Activated B cell treated with CpG ODN at 0.5 μM for 24 hours (primary cell): ENCODE measurements at regions not wholly inside any gene's neighbourhood (a gene's known extent, or its start where the extent isn't known, plus 50 kb on each side); places are given as distances from the start of the nearest gene placed in this dataset.

ENCODE experiments used
- ATAC-seq: fragments of 200-7000 bp; cut with Tn5 transposase; one replicate; pipeline ENCODE4 v1.10.0; 2021; ENCODE audit warnings: low read depth, mild to moderate bottlenecking, moderate library complexity
- CTCF ChIA-PET: fragments of 350-600 bp; sonication (Branson Sonifier 250); formaldehyde crosslinking; loops from one replicate; lab custom pipeline; 2021; ENCODE audit warnings: antibody characterized with exemption; lab: Charles Lee
- POLR2A ChIA-PET: fragments of 350-600 bp; sonication (Branson Sonifier 250); formaldehyde crosslinking; loops from one replicate; lab custom pipeline; 2021; ENCODE audit warnings: antibody characterized with exemption; lab: Charles Lee
- DNase-seq: peaks from one replicate; pipeline ENCODE4 v3.0.0; 2022
- H3K27ac Mint-ChIP-seq: one replicate; pipeline ENCODE4 v1.8.0; 2020; ENCODE audit warnings: mixed read lengths
- H3K27me3 Mint-ChIP-seq: one replicate; pipeline ENCODE4 v1.8.0; 2021; ENCODE audit warnings: mixed read lengths
- H3K36me3 Mint-ChIP-seq: one replicate; pipeline ENCODE4 v1.8.0; 2021; ENCODE audit warnings: low read depth, mixed read lengths
- H3K4me1 Mint-ChIP-seq: one replicate; pipeline ENCODE4 v1.8.0; 2021; ENCODE audit warnings: mixed read lengths
- H3K4me3 Mint-ChIP-seq: one replicate; pipeline ENCODE4 v1.8.0; 2020; ENCODE audit warnings: mild to moderate bottlenecking, mixed read lengths
- H3K9me3 Mint-ChIP-seq: one replicate; pipeline ENCODE4 v1.8.0; 2020; ENCODE audit warnings: mixed read lengths
- intact Hi-C: fragments of 100-400 bp; cut with micrococcal nuclease; formaldehyde crosslinking; loops from one replicate; pipeline ENCODE4 v1.15.1; 2024
- TF ChIP-seq, protein P1 (sequence below): fragments of 200-600 bp; IDR thresholded peaks from one replicate; pipeline ENCODE4 v1.8.0; 2022; ENCODE audit warnings: antibody characterized with exemption, mild to moderate bottlenecking

DNA sequence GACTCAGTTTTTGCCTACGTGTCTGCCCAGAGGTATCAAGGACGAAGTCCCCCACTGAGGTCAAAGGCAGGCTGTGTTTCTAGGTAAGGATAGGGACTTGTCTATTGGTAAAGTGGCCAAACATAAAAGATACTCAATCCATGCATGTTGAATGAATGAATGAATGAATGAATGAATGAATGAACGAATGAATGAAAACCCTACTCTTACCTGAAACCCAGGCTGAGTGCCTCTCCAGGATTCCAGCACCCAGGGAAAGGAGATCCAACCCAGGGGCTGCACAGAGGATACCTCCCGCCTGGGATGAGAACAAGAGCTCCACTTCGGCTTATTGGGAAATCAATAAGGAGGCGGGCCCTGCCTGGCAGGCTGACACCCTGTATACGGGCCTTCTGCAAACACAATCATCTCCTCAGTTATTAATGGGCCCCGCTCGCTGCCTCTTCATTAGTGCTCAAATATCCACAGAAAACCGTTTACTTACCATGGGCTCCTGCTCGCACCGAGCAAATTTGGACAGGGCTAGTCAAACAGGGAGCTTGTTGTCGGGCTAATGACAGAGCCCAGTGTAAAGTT lies 177.4 kb downstream of the BUD13 start:
- intact Hi-C loops, result no loop called here
- DNase-seq (no peak), ATAC-seq (no peak)
- no peaks in the 10 kb centered on the region for H3K36me3 Mint-ChIP-seq
- TF ChIP-seq, protein P1, sequence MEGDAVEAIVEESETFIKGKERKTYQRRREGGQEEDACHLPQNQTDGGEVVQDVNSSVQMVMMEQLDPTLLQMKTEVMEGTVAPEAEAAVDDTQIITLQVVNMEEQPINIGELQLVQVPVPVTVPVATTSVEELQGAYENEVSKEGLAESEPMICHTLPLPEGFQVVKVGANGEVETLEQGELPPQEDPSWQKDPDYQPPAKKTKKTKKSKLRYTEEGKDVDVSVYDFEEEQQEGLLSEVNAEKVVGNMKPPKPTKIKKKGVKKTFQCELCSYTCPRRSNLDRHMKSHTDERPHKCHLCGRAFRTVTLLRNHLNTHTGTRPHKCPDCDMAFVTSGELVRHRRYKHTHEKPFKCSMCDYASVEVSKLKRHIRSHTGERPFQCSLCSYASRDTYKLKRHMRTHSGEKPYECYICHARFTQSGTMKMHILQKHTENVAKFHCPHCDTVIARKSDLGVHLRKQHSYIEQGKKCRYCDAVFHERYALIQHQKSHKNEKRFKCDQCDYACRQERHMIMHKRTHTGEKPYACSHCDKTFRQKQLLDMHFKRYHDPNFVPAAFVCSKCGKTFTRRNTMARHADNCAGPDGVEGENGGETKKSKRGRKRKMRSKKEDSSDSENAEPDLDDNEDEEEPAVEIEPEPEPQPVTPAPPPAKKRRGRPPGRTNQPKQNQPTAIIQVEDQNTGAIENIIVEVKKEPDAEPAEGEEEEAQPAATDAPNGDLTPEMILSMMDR, result no peak
- peaks cover 11% of the 10 kb centered on the region for H3K27me3 Mint-ChIP-seq
- H3K4me1 Mint-ChIP-seq, result no peaks in the 10 kb centered on the region
- ChIA-PET CTCF (no interaction called here), POLR2A (no interaction called here)
- no peak overlapping the region for H3K4me3 Mint-ChIP-seq
- H3K9me3 Mint-ChIP-seq, result no peaks in the 10 kb centered on the region
- H3K27ac Mint-ChIP-seq, result no peak overlapping the region

DNA sequence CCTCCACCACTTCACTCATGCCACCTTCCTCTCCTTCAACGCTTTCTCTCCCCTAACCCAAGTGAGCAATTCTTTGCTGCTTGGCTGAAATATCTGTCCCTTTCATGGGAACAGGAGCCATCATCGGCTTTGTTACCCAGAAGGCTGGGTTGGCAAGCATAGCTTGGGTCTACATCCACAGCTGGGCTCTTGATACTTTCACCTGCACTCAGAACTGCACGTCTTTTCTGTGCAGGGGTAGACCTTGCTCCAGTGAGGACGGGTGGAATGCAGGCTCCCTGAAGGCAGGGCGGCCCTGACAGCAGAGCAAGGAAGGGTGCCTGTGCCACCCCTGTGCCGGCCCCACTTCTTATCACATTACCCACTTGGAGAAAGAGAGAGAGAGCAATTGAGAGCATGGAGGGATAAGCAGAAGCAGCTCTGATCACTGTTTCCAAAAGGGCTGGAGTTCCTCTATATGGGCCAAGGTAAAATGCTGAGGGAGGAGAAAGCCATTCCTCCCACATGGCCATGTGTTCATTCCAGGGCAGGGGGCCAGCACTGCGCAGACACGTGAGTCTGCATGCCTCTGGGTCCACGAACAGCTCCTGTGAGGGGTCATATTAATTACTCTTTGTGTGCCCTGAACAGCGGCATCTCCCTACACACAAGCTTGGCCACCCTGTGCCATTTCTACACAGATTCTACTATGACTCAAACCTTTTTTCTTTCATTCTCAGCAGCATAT lies 181.8 kb downstream of the BUD13 start:
- TF ChIP-seq, protein P1, result no peak
- intact Hi-C loops, result no loop called here
- Mint-ChIP-seq H3K9me3 (no peaks in the 10 kb centered on the region), H3K27me3 (peaks cover 11% of the 10 kb centered on the region), H3K4me3 (no peak overlapping the region), H3K36me3 (no peaks in the 10 kb centered on the region), H3K4me1 (no peaks in the 10 kb centered on the region), H3K27ac (no peak overlapping the region)
- ChIA-PET POLR2A (no interaction called here), CTCF (no interaction called here)
- no peak for ATAC-seq
- DNase-seq, result no peak

DNA sequence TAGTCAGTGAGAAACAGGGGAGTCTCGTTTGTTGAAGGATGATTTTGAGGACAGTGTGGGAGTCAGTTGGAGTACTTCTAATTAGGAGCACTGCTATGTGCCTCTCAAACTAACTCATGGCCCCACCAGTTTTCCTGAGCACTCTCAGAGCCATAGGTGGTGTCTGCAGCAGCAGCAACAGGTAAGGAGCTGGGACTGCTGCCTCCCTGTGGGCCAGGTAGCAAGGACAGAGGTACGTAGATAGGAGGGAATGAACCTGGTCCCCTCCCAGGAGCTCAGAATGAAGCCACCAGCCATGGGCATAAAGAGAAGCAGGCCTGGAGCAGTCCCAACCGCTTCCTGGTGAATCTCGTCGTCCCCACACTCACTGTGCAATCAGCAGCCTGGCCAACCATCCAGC lies 183.4 kb downstream of the BUD13 start:
- Mint-ChIP-seq H3K36me3 (no peaks in the 10 kb centered on the region), H3K9me3 (no peaks in the 10 kb centered on the region), H3K27me3 (peaks cover 15% of the 10 kb centered on the region), H3K4me1 (no peaks in the 10 kb centered on the region), H3K4me3 (no peak overlapping the region), H3K27ac (no peak overlapping the region)
- TF ChIP-seq, protein P1, result no peak
- DNase-seq, result no peak
- ChIA-PET POLR2A (no interaction called here), CTCF (no interaction called here)
- intact Hi-C loops, result no loop called here
- ATAC-seq, result no peak

DNA sequence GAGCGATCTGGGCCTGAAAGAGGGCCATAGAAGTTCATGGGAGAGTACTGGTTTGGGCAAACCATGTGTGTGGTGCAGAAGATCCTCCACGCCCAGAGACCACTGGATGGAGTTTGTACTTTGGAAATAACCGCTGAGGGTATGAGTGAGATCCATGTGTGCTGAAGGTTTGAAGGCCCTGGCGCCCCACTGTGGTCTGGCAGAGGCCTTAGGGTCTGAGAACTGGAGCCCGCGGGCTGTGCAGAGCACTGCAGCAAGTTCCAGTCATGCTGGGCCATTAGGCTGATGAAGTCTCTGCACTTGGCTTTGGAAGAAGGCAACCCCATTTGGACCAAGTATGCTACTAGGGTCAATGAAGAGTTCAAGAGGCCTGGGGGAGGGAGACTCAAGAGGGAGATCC lies 186.4 kb downstream of the BUD13 start:
- Mint-ChIP-seq H3K4me1 (no peaks in the 10 kb centered on the region), H3K27me3 (peaks cover 20% of the 10 kb centered on the region), H3K27ac (no peak overlapping the region), H3K9me3 (no peaks in the 10 kb centered on the region), H3K36me3 (no peaks in the 10 kb centered on the region), H3K4me3 (no peak overlapping the region)
- CTCF ChIA-PET, result no interaction called here
- POLR2A ChIA-PET, result no interaction called here
- no peak for DNase-seq
- TF ChIP-seq, protein P1, result no peak
- no peak for ATAC-seq
- intact Hi-C loops, result no loop called here

DNA sequence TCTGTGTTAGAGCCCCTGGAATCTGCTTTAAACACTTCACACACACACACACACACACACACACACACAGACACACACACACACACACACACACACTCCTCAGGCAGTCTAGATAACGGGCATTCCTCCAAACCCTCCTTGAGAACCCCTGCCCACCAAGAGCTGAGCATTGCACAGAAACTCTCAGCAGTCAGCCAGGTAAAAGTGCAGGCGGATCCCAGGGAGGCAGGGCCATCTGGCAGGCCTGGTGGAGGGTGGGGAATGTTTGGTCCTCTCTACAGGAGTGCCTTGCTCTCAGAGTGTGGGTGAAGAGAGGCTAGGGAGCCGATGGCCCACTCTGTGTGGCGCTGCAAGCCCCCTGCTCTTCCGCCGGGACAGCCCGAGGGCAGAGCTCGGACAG lies 190.2 kb downstream of the BUD13 start:
- intact Hi-C loops, result no loop called here
- Mint-ChIP-seq H3K4me1 (no peaks in the 10 kb centered on the region), H3K27me3 (peaks cover 44% of the 10 kb centered on the region), H3K4me3 (no peak overlapping the region), H3K9me3 (no peaks in the 10 kb centered on the region), H3K27ac (no peak overlapping the region), H3K36me3 (no peaks in the 10 kb centered on the region)
- ChIA-PET CTCF (no interaction called here), POLR2A (no interaction called here)
- TF ChIP-seq, protein P1, result no peak
- DNase-seq, result no peak
- ATAC-seq, result no peak
